ENCODE measurements at regions not wholly inside any gene's neighbourhood (a gene's known extent, or its start where the extent isn't known, plus 50 kb on each side); places are given as distances from the start of the nearest gene placed in this dataset.

GRCh38 chrX:140040386-140040785, 75.1 kb upstream of the CXorf66 start:
- Histone ChIP-seq H3K14ac (ENCODE audit: low read length) (no peak overlapping the region), H2AFZ (ENCODE audit: insufficient read depth, low read length, poor library complexity) (no peak overlapping the region)

DNA sequence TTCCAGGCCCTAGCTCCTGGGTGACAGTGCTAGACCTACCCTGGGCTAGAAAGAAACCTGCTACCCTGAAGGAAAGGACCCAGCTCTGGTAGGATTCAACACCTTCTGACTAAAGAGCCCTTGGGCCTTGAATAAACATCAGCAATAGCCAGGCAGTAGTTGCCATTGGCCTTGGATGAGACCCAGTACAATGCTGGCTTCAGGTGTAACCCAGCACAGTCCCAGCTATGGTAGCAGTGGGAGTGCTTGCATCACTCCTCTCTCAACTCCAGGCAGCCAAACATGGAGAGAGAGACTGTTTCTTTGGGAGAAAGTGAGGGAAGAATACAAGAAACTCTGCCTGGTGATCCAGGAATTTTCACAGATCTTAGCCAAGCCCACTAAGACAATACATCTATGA, 73.5 kb upstream of the CXorf66 start:
- Histone ChIP-seq H3K23ac (ENCODE audit: low read length) (no peak overlapping the region), H3K27ac (ENCODE audit: low read depth, low read length) (no peak overlapping the region), H2AFZ (ENCODE audit: insufficient read depth, low read length, poor library complexity) (no peak overlapping the region), H2AK5ac (ENCODE audit: low read length) (no peak overlapping the region), H3K36me3 (ENCODE audit: control insufficient read depth in 1 of 2, insufficient read depth in 2 of 2, low read length in 2 of 2) (no peaks in the 10 kb centered on the region), H4K8ac (ENCODE audit: low read depth, low read length) (no peak overlapping the region), H3K18ac (ENCODE audit: low read length) (no peak overlapping the region), H4K12ac (ENCODE audit: low read depth, low read length) (no peak overlapping the region), H3K79me2 (ENCODE audit: control insufficient read depth, insufficient read depth, low read length, poor library complexity) (no peaks in the 10 kb centered on the region), H3K79me1 (ENCODE audit: low read length) (no peaks in the 10 kb centered on the region), H2BK12ac (ENCODE audit: low read length) (no peak overlapping the region), H3K4me1 (ENCODE audit: control insufficient read depth in 1 of 2, insufficient read depth in 2 of 2, low read length in 2 of 2) (no peaks in the 10 kb centered on the region), H3K27me3 (ENCODE audit: insufficient read depth, low read length) (no peaks in the 10 kb centered on the region), H3K4ac (ENCODE audit: low read depth, low read length) (no peak overlapping the region), H4K91ac (ENCODE audit: low read depth, low read length) (no peak overlapping the region), H2BK120ac (ENCODE audit: insufficient read depth, low read length, poor library complexity) (no peak overlapping the region), H3K4me2 (ENCODE audit: low read length) (no peak overlapping the region), H3K4me3 (ENCODE audit: low read depth, low read length) (no peak overlapping the region), H3K14ac (ENCODE audit: low read length) (no peak overlapping the region), H2BK5ac (ENCODE audit: low read depth, low read length, poor library complexity) (no peak overlapping the region), H3K9ac (ENCODE audit: low read length) (no peak overlapping the region), H3K9me3 (ENCODE audit: insufficient read depth, low read depth, low read length) (no peaks in the 10 kb centered on the region)
- DNase-seq, result no peak

More at GRCh38 chrX:140040386-140040785, 75.1 kb upstream of the CXorf66 start:
- Histone ChIP-seq H3K79me2 (ENCODE audit: control insufficient read depth, insufficient read depth, low read length, poor library complexity) (no peaks in the 10 kb centered on the region), H3K27ac (ENCODE audit: low read depth, low read length) (no peak overlapping the region), H3K4ac (ENCODE audit: low read depth, low read length) (no peak overlapping the region), H2BK5ac (ENCODE audit: low read depth, low read length, poor library complexity) (no peak overlapping the region), H3K9me3 (ENCODE audit: insufficient read depth, low read depth, low read length) (no peaks in the 10 kb centered on the region), H3K9ac (ENCODE audit: low read length) (no peak overlapping the region), H3K4me1 (ENCODE audit: control insufficient read depth in 1 of 2, insufficient read depth in 2 of 2, low read length in 2 of 2) (no peaks in the 10 kb centered on the region), H3K4me3 (ENCODE audit: low read depth, low read length) (no peak overlapping the region), H3K36me3 (ENCODE audit: control insufficient read depth in 1 of 2, insufficient read depth in 2 of 2, low read length in 2 of 2) (no peaks in the 10 kb centered on the region), H4K91ac (ENCODE audit: low read depth, low read length) (no peak overlapping the region), H2BK120ac (ENCODE audit: insufficient read depth, low read length, poor library complexity) (no peak overlapping the region), H4K12ac (ENCODE audit: low read depth, low read length) (no peak overlapping the region), H4K8ac (ENCODE audit: low read depth, low read length) (no peak overlapping the region), H3K79me1 (ENCODE audit: low read length) (no peaks in the 10 kb centered on the region), H2BK12ac (ENCODE audit: low read length) (no peak overlapping the region), H3K23ac (ENCODE audit: low read length) (no peak overlapping the region), H2AK5ac (ENCODE audit: low read length) (no peak overlapping the region), H3K4me2 (ENCODE audit: low read length) (no peak overlapping the region), H3K27me3 (ENCODE audit: insufficient read depth, low read length) (no peaks in the 10 kb centered on the region), H3K18ac (ENCODE audit: low read length) (no peak overlapping the region)
- no CpG with 5 or more reads among the region's 5 CpGs for WGBS (ENCODE audit: extremely low coverage, insufficient coverage, insufficient read length)
- DNase-seq, result no peak

DNA sequence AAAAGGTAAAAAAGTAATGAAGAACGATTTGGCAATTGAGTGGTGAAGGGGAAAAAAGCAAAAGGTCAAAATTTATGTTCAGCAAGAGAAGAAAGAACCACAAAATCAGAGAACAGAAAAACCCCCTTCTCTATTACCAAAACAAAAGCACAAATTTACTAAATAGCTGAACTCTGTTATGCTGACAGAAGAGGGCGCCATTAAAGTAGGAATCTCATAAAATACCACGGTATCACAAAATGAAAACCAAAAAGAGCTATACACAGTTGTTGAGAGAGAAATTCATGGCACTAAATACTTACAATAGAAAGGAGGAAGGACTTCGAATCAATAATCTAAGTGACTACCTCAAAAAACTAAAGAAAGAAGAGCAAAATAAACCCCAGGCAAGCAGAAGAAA, 69.6 kb upstream of the CXorf66 start:
- Histone ChIP-seq H2BK5ac (ENCODE audit: low read depth, low read length, poor library complexity) (no peak overlapping the region), H3K36me3 (ENCODE audit: control insufficient read depth in 1 of 2, insufficient read depth in 2 of 2, low read length in 2 of 2) (no peaks in the 10 kb centered on the region), H3K4me2 (ENCODE audit: low read length) (no peak overlapping the region), H3K14ac (ENCODE audit: low read length) (no peak overlapping the region), H2AFZ (ENCODE audit: insufficient read depth, low read length, poor library complexity) (no peak overlapping the region), H4K8ac (ENCODE audit: low read depth, low read length) (no peak overlapping the region), H3K4me1 (ENCODE audit: control insufficient read depth in 1 of 2, insufficient read depth in 2 of 2, low read length in 2 of 2) (no peaks in the 10 kb centered on the region), H3K23ac (ENCODE audit: low read length) (no peak overlapping the region), H3K4me3 (ENCODE audit: low read depth, low read length) (no peak overlapping the region), H2BK12ac (ENCODE audit: low read length) (no peak overlapping the region), H3K27me3 (ENCODE audit: insufficient read depth, low read length) (no peaks in the 10 kb centered on the region), H2BK120ac (ENCODE audit: insufficient read depth, low read length, poor library complexity) (no peak overlapping the region), H3K79me1 (ENCODE audit: low read length) (no peaks in the 10 kb centered on the region), H4K12ac (ENCODE audit: low read depth, low read length) (no peak overlapping the region), H3K4ac (ENCODE audit: low read depth, low read length) (no peak overlapping the region), H3K27ac (ENCODE audit: low read depth, low read length) (no peak overlapping the region), H3K9me3 (ENCODE audit: insufficient read depth, low read depth, low read length) (no peaks in the 10 kb centered on the region), H3K79me2 (ENCODE audit: control insufficient read depth, insufficient read depth, low read length, poor library complexity) (no peaks in the 10 kb centered on the region), H3K9ac (ENCODE audit: low read length) (no peak overlapping the region), H4K91ac (ENCODE audit: low read depth, low read length) (no peak overlapping the region), H2AK5ac (ENCODE audit: low read length) (no peak overlapping the region), H3K18ac (ENCODE audit: low read length) (no peak overlapping the region)
- no CpG with 5 or more reads among the region's 4 CpGs for WGBS (ENCODE audit: extremely low coverage, insufficient coverage, insufficient read length)
- DNase-seq, result peak in 1 of 2 donors; percentile 6

- Histone ChIP-seq H3K4me1 (ENCODE audit: control insufficient read depth in 1 of 2, insufficient read depth in 2 of 2, low read length in 2 of 2) (no peaks in the 10 kb centered on the region), H3K4me2 (ENCODE audit: low read length) (no peak overlapping the region), H3K23ac (ENCODE audit: low read length) (no peak overlapping the region), H3K27ac (ENCODE audit: low read depth, low read length) (no peak overlapping the region), H2BK120ac (ENCODE audit: insufficient read depth, low read length, poor library complexity) (no peak overlapping the region), H4K8ac (ENCODE audit: low read depth, low read length) (no peak overlapping the region), H2BK5ac (ENCODE audit: low read depth, low read length, poor library complexity) (no peak overlapping the region), H3K9me3 (ENCODE audit: insufficient read depth, low read depth, low read length) (no peaks in the 10 kb centered on the region), H4K12ac (ENCODE audit: low read depth, low read length) (no peak overlapping the region), H3K4me3 (ENCODE audit: low read depth, low read length) (no peak overlapping the region), H3K79me1 (ENCODE audit: low read length) (no peaks in the 10 kb centered on the region), H4K91ac (ENCODE audit: low read depth, low read length) (no peak overlapping the region), H3K27me3 (ENCODE audit: insufficient read depth, low read length) (no peaks in the 10 kb centered on the region), H3K79me2 (ENCODE audit: control insufficient read depth, insufficient read depth, low read length, poor library complexity) (no peaks in the 10 kb centered on the region), H3K9ac (ENCODE audit: low read length) (no peak overlapping the region), H3K14ac (ENCODE audit: low read length) (no peak overlapping the region), H3K36me3 (ENCODE audit: control insufficient read depth in 1 of 2, insufficient read depth in 2 of 2, low read length in 2 of 2) (no peaks in the 10 kb centered on the region), H3K4ac (ENCODE audit: low read depth, low read length) (no peak overlapping the region), H2BK12ac (ENCODE audit: low read length) (no peak overlapping the region), H2AK5ac (ENCODE audit: low read length) (no peak overlapping the region), H3K18ac (ENCODE audit: low read length) (no peak overlapping the region), H2AFZ (ENCODE audit: insufficient read depth, low read length, poor library complexity) (no peak overlapping the region)
- DNase-seq, result no peak
- WGBS (ENCODE audit: extremely low coverage, insufficient coverage, insufficient read length), result no CpG with 5 or more reads among the region's 1 CpG
Measured at GRCh38 chrX:140022482-140022881, 57.2 kb upstream of the CXorf66 start.

All from trophoblast cell (in vitro differentiated cells and primary cell).